ENCODE measurements at regions not wholly inside any gene's neighbourhood (a gene's known extent, or its start where the extent isn't known, plus 50 kb on each side); places are given as distances from the start of the nearest gene placed in this dataset.

- Mint-ChIP-seq H3K4me3 (no peak overlapping the region), H3K27ac (no peak overlapping the region), H3K4me1 (peaks cover under 1 to 21% (median 5%) of the 10 kb centered on the region in 4 donors), H3K36me3 (no peaks in the 10 kb centered on the region), H3K27me3 (peaks cover 6 to 19% (median 9%) of the 10 kb centered on the region in 5 donors), H3K9me3 (peaks cover 0 to 2% (median 0%) of the 10 kb centered on the region in 9 donors)
- ATAC-seq (no peak), DNase-seq (no peak)
- POLR2A ChIA-PET = no interaction called here
Measured at GRCh38 chr1:5519366-5520135, 472.7 kb downstream of the NPHP4 start.

DNA sequence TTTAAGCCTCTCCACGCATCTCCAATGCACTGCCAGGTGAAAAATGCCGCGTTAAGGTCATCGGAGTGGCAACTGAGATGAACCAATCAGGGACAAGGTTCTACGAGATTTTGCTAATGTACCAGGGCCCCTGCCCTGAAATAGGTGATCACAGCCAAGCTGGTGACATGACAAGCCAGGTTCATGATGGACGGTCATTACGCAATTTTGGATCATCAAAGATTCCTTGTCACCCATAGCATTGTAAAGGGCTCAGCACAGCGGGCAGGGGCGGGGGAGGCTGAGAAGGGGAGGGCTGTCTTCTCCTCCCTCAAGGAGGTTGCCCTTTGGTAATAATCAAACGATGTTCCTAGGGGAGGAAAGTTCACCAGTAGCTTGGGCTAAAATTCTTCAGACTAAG lies 475.5 kb downstream of the NPHP4 start:
- no peak for ATAC-seq
- Mint-ChIP-seq H3K27ac (no peak overlapping the region), H3K4me3 (no peak overlapping the region), H3K36me3 (no peaks in the 10 kb centered on the region), H3K27me3 (peaks cover 3 to 15% (median 4%) of the 10 kb centered on the region in 5 donors), H3K9me3 (peaks cover 0 to 2% (median 0%) of the 10 kb centered on the region in 9 donors), H3K4me1 (peaks cover 0 to 17% (median 8%) of the 10 kb centered on the region in 4 donors)
- no peak for DNase-seq
- POLR2A ChIA-PET = no interaction called here

DNA sequence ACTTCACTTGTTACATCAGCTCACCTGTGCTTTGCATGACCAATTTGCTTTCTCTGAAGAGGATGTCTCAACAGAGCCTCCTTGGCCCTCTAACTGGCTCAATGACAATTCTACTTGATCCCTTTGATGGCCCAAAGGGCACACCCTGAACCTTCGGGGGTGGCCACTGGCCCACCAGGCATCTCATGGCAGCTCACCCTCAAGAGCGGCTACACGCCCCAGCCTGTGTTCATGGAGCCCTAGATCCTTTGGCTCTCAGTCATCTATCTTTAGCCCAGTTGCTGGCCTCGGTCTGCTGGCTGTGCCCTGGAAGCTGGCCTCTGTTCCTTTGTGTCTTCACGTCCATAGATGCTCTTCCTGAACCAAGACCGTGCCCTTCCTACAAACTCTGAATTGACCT lies 476.7 kb downstream of the NPHP4 start:
- H3K4me1 Mint-ChIP-seq = peaks cover 0 to 10% (median 7%) of the 10 kb centered on the region in 4 donors
- peaks cover 0 to 2% (median 0%) of the 10 kb centered on the region in 9 donors for H3K9me3 Mint-ChIP-seq
- POLR2A ChIA-PET = no interaction called here
- peaks cover 4 to 18% (median 8%) of the 10 kb centered on the region in 5 donors for H3K27me3 Mint-ChIP-seq
- DNase-seq = no peak
- H3K36me3 Mint-ChIP-seq = no peaks in the 10 kb centered on the region
- H3K27ac Mint-ChIP-seq = peak overlapping the region in 1 of 10 donors; percentile 63
- no peak overlapping the region for H3K4me3 Mint-ChIP-seq
- ATAC-seq = no peak

DNA sequence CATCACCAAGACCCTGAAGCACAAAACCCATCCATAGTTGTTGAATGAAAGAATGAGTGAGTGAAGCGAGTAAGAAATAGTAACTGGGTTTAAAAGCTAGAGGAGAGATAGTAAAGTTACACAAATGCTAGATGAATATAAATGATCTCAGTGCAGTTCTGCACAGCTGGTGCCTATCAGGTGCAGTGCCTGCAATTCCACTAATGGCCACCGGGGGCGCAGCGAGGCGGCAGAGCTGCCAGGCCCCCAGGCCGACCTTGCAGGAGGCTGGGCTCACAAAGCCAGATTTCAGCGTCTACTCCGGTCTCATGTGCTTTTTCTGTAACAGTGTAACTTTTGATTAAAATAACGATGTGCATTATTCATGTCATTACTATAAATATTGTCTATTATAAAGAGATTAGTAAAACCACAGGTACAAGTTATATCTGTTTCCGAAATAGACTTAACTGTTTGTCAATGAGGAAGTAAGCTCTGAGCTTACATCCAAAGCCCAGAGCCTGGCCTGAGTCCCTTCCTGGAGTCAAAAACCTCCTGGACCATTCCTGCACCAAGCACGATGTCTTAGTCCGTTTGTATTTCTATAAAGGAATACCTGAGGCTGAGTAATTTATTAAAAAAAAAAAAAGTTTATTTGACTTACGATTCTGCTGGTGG lies 477.6 kb downstream of the NPHP4 start:
- no peaks in the 10 kb centered on the region for H3K36me3 Mint-ChIP-seq
- H3K27me3 Mint-ChIP-seq = peaks cover 4 to 20% (median 8%) of the 10 kb centered on the region in 5 donors
- H3K4me1 Mint-ChIP-seq = peaks cover 0 to 13% (median 8%) of the 10 kb centered on the region in 4 donors
- DNase-seq (peak; percentile 32 to 79 (median 66)), ATAC-seq (peak; percentile 67 to 75)
- no peak overlapping the region for H3K27ac Mint-ChIP-seq
- H3K9me3 Mint-ChIP-seq = peaks cover 0 to 2% (median 0%) of the 10 kb centered on the region in 9 donors
- H3K4me3 Mint-ChIP-seq = no peak overlapping the region
- POLR2A ChIA-PET = no interaction called here

DNA sequence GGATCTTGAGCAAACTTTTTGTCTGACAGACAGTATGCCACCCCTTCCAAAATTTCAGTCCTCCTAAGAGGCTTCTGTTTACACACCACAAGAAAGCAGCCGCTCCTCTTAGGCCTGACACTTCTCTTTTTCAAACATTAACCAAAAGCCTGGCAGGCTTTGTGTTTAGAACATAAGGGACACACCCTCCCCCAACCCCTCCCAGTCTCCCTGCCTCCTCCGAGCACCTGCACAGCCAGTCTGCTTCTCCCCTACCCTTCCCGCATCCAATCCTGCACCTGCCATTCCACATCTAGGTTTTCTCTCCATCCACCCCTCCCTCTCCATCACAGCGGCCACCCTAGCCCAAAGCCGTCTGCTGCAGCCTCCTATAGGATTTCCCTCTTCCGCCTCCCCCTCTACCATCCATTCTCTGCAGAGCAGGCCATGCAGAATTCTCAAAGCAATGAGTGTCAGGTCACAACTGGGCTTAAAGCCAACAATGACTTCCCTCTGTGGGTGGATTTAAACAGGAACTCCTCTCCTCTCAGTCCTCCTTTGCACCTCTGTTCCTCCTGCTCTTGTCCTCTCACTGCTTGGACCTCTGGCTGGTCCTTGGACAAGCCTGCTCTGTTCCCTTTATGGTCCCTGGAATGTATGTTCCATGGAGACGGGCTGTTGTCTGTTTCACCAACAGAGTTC lies 478.2 kb downstream of the NPHP4 start:
- no peak overlapping the region for H3K27ac Mint-ChIP-seq
- peaks cover 0 to 16% (median 12%) of the 10 kb centered on the region in 4 donors for H3K4me1 Mint-ChIP-seq

DNA sequence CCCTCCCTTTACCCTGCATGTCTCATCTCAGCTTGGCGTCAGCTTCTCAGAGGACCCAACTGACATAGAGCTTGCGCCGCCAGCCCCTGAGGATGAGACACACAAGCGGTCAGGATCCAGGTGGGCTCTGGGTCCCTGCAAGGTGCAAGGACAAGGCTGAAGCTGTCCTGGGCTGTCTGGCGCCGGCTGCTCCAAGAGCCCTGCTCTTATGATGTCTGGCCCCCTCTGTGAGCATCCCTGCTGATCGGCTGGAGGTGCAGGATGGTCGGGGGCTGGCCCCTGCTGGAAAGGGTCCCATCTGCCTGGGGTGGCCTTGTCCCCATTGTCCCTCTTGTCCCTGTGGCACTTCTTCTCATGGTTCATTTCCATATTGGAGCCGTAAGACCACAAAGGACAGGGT lies 479.0 kb downstream of the NPHP4 start:
- POLR2A ChIA-PET = no interaction called here
- peaks cover 2 to 20% (median 8%) of the 10 kb centered on the region in 5 donors for H3K27me3 Mint-ChIP-seq
- no peak overlapping the region for H3K4me3 Mint-ChIP-seq
- peaks cover 0 to 16% (median 12%) of the 10 kb centered on the region in 4 donors for H3K4me1 Mint-ChIP-seq
- no peak overlapping the region for H3K27ac Mint-ChIP-seq
- no peaks in the 10 kb centered on the region for H3K9me3 Mint-ChIP-seq
- no peak for ATAC-seq
- no peaks in the 10 kb centered on the region for H3K36me3 Mint-ChIP-seq
- DNase-seq = no peak

More for the DNA sequence above, 478.2 kb downstream of the NPHP4 start:
- H3K9me3 Mint-ChIP-seq = peaks cover 0 to under 1% (median 0%) of the 10 kb centered on the region in 9 donors
- H3K4me3 Mint-ChIP-seq = no peak overlapping the region
- ATAC-seq = no peak
- no peaks in the 10 kb centered on the region for H3K36me3 Mint-ChIP-seq
- H3K27me3 Mint-ChIP-seq = peaks cover 3 to 20% (median 8%) of the 10 kb centered on the region in 5 donors
- POLR2A ChIA-PET = no interaction called here
- no peak for DNase-seq

DNA sequence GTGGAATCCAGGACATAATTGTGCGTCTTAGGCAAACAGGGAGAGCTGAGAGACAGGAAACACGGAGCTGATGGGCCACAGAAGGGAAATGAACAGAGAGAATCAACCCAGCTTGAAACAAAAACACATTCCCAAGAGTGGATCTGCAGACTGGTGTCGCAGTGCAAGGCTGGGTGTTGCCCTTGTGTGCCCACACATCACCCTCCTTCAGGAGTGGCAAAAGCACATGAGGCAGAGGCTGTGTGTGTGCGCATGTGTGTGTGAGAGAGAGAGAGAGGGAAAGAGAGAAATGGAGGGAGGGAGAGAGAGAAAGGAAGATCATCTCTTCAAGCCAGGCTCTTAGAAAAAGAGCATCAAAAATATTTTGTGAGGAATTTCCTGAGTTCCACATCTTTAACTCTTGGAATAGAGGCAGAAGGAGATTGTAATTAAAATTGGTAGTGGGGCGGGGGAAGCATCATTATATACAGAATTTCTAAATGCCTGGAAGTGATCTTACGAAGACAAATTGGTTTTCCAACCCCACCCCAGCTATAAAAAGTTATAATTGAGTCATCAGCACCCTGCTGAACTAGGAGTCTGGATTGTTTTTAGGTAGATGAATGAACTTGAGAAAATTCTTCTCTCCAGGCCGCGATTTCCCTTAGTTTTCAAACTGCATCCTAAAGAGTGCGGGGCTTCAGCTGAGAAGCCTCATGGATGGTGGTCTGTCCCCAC lies 480.7 kb downstream of the NPHP4 start:
- no peak overlapping the region for H3K27ac Mint-ChIP-seq
- peaks cover 2 to 20% (median 8%) of the 10 kb centered on the region in 5 donors for H3K27me3 Mint-ChIP-seq
- H3K9me3 Mint-ChIP-seq = no peaks in the 10 kb centered on the region
- peaks cover 0 to 16% (median 12%) of the 10 kb centered on the region in 4 donors for H3K4me1 Mint-ChIP-seq
- DNase-seq = no peak
- H3K36me3 Mint-ChIP-seq = no peaks in the 10 kb centered on the region
- POLR2A ChIA-PET = no interaction called here
- no peak for ATAC-seq
- no peak overlapping the region for H3K4me3 Mint-ChIP-seq

- Mint-ChIP-seq H3K36me3 (no peaks in the 10 kb centered on the region), H3K27ac (no peak overlapping the region), H3K27me3 (peaks cover 2 to 20% (median 6%) of the 10 kb centered on the region in 5 donors), H3K4me1 (peaks cover 0 to 16% (median 12%) of the 10 kb centered on the region in 4 donors), H3K4me3 (no peak overlapping the region), H3K9me3 (no peaks in the 10 kb centered on the region)
- ATAC-seq = peak; percentile 67 to 68
- peak; percentile 40 to 79 (median 66) for DNase-seq
- POLR2A ChIA-PET = no interaction called here
Measured at GRCh38 chr1:5509664-5510452, 482.4 kb downstream of the NPHP4 start.

DNA sequence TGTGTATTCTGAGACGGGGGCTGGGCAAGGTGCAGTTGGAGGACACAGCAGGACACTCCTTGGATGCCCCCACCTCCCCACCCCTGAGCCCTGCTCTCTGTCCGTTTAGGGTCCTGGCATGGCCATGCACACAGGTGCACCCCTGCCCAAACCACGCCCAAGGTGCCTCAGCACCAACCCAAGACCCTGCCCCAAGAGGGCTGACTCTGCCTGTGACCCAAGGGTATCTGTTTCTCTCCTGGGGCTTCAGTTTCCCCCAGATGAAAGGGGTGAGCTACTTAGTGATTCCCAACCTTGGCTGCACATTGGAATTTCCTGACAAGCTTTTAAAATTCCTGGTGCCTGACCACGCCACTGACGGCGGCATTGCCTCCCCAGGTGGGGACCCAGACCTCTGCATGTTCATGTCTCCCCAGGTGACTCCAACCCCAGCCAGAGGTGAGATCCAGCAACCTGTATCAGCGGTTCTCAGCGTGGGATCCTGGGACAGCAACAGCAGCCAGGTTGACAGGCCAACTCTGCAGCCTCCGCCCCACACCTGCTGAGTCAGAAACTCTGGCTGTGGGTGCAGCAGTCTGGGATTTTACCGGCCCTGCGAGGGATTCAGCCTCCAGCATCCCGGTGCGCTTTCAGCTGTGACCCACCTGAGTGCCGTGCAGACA lies 483.4 kb downstream of the NPHP4 start:
- Mint-ChIP-seq H3K36me3 (no peaks in the 10 kb centered on the region), H3K27me3 (peaks cover 0 to 10% (median 5%) of the 10 kb centered on the region in 5 donors), H3K27ac (no peak overlapping the region), H3K4me1 (peaks cover 0 to 14% (median 5%) of the 10 kb centered on the region in 4 donors), H3K4me3 (no peak overlapping the region), H3K9me3 (no peaks in the 10 kb centered on the region)
- POLR2A ChIA-PET = no interaction called here
- DNase-seq = no peak
- no peak for ATAC-seq

DNA sequence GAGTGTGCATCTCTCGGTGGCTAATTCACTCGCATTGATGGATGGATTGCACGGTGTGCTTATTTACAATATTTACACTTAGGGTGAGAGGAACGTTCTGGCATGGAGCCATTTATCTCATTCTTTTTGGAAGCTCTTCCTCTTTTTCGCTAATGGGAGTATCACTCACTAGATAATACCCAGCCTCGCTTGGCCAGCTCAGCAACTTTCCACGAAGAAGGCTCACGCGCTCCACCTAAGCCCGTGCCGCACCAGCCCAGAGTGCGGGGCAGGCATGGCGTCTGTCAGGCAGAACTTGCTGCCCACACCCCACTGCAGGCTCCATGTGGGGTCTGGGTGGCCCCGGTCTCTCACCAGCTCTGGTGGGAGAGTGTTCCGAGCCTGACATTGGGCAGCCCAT lies 484.9 kb downstream of the NPHP4 start:
- H3K27me3 Mint-ChIP-seq = peaks cover 0 to 9% (median 5%) of the 10 kb centered on the region in 5 donors
- POLR2A ChIA-PET = no interaction called here
- H3K27ac Mint-ChIP-seq = no peak overlapping the region
- no peak for ATAC-seq
- no peaks in the 10 kb centered on the region for H3K36me3 Mint-ChIP-seq
- DNase-seq = peak in 1 of 10 donors; percentile 31
- no peaks in the 10 kb centered on the region for H3K9me3 Mint-ChIP-seq
- H3K4me1 Mint-ChIP-seq = peaks cover 0 to 18% (median 4%) of the 10 kb centered on the region in 4 donors
- no peak overlapping the region for H3K4me3 Mint-ChIP-seq

DNA sequence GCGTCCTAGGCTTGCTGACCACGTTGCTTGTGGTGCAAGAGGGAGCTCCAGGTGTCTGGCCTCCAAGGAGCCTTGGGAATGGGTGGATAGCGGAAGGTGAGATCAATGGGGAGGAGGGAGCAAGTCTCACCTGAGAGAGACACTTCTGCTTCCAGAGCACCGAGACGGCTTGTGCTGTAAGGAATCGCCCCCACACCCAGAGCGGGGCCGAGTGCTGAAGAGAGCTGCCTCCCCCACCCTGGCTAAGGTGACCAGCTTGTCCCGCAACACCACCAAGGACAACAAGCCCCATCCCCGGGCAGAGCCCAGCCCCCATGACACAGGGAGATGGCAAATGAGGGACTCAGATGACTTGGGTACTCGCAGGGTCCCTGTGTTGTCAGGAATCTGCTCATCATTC lies 485.6 kb downstream of the NPHP4 start:
- peak in 1 of 10 donors; percentile 44 for DNase-seq
- no peak for ATAC-seq
- H3K36me3 Mint-ChIP-seq = no peaks in the 10 kb centered on the region
- no peak overlapping the region for H3K27ac Mint-ChIP-seq
- POLR2A ChIA-PET = no interaction called here
- peaks cover 0 to 9% (median 5%) of the 10 kb centered on the region in 5 donors for H3K27me3 Mint-ChIP-seq
- no peaks in the 10 kb centered on the region for H3K9me3 Mint-ChIP-seq
- H3K4me1 Mint-ChIP-seq = peaks cover 0 to 18% (median 4%) of the 10 kb centered on the region in 4 donors
- H3K4me3 Mint-ChIP-seq = no peak overlapping the region

Measured in naive thymus-derived CD8-positive, alpha-beta T cell (primary cell).